NCI-H1436 treated with DMSO at 0.1 percent for 48 hours (cell line): ENCODE measurements at regions not wholly inside any gene's neighbourhood (a gene's known extent, or its start where the extent isn't known, plus 50 kb on each side); places are given as distances from the start of the nearest gene placed in this dataset.
"Not testable (repeated sequence)": the region's sequence is repeated elsewhere in the genome, so short reads cannot be mapped to it uniquely, and the experiment has no call there.

ENCODE experiments used
- DNase-seq: peaks from one replicate; lab custom pipeline; 2025; lab: John Stamatoyannopoulos, UW

DNA sequence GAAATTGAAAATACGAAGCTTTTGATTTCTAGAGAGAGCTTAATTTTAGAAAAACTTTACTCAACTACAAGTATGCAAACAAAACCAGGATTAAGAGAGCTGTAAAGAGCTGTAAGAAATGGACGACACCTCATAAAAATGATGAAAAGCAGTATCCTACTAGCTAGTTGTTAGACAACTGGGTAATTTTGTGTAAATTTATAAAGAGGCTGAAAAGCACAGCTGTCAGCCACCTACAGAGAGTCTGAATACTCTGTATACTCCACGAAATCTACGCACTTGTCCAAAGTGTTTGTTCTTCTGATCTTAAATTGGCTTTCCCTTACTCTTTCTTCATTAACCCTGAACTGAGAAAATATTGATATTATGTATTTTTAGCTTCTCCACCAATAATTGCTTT, 808.4 kb upstream of the EPHA7 start:
- no peak for DNase-seq

DNA sequence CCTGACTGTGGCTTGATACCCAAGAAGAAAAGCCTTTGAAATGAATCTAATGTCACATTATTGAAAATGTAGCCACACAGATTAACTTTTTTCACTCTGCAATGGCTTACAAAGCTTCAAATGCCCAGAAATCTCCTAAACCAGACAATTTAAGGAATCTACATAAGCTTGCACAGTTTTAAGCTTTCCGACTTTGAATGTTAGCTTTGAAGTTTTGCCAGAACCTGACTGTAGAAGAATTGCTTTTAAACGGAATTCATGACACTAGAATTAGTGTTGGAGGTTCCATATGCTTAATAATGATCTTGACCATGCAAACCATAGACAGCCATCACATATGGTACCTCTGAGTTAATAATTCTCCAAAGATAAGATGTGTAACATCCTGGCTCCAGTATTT, 798.5 kb upstream of the EPHA7 start:
- no peak for DNase-seq

DNA sequence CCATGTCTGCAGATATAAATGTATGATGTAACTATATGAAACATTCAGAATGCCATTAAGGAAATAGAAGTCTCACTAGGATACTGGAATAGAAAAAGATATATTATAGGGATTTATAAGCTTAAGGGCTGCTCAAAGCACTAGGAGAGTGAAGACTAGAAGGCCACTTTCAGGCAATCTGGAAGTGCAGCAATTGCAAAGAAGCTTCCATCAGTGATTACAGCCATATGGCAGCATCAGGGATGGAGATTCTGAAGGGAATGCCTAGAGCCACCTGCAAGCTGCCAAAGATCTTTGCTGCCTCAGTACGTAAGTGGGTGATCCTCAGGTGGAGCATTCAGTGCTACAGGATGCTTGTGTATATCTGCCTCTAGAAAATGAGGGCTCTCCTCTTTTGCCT, 796.2 kb upstream of the EPHA7 start:
- no peak for DNase-seq

DNA sequence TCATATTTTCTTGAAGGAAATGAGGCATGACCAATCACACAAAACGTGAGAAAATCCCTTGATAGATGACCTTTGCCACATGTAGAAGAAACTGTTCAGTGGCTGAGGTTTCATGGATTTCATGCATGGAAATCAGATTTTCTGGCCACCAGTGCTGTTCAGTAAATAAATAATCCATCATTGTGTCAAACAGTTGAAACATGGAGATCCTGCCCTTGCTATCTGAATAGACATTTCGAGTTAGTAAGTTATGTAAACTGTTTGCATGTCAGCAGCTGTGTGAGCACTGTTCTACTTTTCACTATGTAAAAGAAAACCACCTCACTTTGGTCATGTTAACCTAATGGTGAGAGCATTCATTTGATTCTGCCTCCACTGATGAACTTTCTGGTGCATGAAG, 793.9 kb upstream of the EPHA7 start:
- DNase-seq = no peak

DNA sequence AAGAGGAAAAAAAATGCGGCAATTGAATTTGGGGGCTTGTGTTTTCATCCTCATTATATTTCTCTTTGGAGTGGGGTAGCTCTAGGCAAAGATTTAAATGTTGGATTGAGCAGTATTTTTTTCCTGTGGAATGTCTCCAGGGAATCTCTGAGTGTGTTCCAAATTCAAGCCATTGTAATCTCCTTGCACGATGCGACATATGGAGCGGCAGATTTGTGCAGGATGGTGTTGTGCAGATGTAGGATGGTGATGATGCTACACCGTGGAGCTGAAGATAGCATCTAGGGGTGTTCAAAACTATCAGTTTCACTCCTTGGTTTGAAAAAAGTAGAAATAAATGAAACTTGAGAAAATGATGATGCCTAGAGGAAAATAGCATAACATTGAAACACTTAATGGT, 777.5 kb upstream of the EPHA7 start:
- DNase-seq = no peak

DNA sequence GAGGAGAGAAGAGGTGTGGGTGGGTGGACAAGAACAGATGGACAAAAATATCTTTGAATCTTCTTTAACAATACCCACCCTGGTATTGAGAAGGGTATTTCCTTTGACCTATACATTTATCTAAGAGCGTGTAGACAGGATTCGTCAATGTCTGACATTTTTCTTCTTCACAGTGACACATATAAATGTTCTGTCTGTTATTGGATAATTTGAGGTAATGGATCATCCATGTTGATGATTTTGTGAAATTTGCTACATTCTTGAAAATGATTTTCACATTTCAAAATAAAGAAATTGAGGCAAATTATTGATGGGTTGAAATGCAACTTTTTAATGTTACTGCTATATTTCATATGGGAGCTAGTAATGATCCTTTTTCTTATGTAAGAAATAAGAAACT, 770.7 kb upstream of the EPHA7 start:
- DNase-seq = no peak

DNA sequence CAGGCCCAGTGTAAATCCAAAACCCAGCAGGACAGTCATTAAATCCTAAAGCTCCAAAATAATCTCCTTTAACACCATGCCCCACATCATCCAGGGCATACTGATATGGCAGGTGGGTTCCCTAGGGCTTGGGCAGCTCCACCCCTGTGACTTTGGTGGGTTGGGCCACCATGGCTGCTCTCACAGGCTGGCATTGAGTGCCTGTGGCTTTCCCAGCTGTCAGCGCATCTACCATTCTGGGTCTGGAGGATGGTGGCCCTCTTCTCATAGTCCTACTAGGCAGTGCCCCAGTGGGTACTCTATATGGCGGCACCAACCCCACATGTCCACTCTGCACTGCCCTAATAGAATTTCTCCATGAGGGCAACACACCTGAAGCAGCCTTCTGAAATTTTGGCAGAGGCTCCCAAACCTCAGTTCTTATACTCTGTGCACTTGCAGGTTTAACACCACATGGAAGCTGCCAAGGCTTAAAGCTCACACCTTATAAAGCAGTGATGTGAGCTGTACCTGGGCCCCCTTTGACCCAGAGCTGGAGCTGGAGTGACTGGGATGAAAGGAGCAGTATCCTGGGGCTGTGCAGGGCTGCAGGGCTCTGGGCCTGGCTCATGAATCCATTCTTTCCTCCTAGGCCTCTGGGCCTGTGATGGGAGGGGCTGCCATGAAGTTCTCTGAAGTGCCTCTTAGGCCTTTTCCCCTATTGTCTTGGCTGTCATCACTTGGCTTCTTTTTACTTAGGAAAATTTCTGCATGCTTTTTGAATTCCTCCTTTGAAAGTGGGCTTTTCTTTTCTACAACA, 765.5 kb upstream of the EPHA7 start:
- no peak for DNase-seq

DNA sequence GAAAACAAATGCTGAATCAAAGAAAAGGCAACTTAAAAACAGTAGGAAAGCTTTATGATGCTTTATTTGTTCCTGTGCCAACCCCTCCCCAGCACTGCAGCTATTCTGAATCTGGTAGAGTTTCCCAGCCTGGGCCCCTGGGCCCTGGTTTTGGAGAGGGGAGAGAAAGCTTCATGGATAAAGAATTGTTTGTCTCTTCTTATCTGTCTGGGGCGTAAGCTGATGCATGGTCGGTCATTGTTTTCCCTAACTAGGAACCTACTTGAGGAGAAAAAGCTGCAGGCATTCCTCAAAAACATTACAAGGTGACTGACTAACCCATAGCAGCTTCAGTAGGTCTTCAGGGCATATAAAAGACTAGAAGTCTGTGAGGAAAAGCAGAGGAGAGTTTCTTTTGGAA, 758.1 kb upstream of the EPHA7 start:
- DNase-seq = no peak

DNA sequence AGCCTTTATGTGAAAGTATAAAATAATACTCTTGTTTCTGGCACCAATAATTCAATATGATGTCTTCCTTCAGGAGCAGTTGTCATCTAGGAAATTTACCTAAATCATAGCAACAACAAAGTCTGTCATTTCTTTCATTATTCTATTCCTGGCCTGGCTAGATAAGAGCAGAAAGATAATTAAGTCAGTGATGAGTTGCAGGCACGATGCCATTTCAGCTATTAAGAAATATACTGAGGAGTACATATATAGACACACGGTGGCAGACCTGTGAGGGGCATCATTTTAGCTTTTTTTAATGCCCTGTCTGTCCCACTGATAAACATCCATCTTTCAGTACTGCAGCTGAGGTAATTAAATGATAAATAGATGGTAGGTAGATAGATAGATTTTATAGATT, 756.1 kb upstream of the EPHA7 start:
- peak; percentile 40 for DNase-seq

DNA sequence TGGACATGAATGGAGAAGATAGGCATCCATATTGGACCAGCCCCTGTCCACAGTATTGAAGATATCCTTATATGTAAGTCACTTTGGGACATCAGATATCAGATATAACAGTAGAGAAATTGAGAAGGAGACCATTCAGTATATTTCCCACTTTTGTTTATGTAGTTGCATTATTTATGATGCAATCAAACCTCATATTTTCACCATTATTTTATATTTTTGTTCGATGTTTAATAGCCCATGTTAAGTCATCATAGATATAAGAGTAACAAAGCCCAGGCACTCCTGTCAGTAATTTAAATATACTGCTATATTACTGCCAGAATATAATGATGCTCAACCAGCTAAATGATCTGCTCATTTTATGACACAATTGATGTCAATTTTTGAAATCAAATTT, 744.5 kb upstream of the EPHA7 start:
- no peak for DNase-seq

DNA sequence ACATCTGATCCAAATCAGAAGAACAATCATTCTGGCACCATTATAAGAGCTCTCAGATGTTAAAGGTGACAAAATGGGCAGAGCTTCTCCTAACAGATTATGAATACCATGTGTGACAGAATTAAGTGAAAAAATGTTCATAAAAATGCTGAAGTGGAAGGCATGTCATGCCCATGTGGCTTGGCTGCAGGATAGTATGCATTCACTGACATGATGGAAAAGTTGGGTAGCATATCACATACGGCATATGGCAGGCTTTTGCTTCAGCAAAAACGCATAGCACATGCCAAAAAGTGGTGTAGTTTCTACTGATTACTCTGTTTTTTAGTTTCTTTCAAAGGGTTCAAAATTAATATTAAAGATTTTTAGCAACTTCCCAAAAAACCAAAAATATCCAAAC, 731.5 kb upstream of the EPHA7 start:
- no peak for DNase-seq

DNA sequence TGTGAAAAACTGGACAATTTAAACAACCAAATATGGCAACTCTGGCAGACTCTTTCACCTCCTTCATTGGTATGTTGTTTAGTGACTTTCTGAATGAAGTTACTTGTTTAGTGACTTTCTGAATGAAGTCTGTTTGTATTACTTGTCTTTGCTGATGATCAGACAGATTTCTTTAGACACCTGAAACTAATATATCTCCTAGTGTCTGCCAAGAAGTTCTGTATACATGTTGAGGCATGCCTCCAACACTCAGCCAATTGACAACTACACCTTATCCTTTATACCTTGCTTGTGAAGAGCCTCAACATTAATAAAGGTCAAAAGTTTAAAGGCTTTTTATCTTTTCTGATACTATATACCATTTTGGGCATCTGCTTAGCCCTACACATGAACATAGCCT, 725.4 kb upstream of the EPHA7 start:
- DNase-seq = no peak

DNA sequence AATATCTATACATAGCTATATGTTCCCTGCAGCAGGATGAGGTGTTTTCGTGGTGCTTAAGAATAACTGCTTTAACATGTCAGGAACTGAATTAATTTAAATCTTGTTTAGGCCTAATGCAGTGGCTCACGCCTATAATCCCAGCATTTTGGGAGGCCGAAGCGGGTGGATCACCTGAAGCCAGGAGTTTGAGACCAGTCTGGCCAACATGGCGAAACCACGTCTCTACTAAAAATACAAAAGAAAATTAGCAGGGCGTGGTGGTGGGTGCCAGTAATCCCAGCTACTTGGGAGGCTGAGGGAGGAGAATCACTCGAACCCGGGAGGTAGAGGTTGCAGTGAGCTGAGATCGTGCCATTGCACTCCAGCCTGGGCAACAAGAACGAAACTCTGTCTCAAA, 717.8 kb upstream of the EPHA7 start:
- DNase-seq = not testable (repeated sequence)

DNA sequence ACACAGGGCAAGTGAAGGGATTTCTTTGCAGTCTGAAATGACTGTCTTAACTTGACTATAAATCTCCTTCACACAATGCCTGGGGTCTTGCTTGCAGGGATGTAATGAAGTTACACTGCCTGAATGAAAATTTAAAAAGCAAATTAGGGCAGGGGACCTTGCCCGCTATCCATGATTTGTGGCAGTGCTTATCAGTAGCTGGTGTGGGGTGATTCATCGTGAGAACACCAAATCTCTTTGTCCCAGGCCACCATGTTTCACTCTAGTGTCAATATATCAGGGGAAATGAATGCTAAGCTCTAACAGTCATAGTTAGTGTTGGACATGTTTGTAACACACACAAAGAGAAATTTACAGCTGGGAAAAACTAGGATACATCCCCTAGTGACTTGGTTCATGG, 713.7 kb upstream of the EPHA7 start:
- DNase-seq = no peak

DNA sequence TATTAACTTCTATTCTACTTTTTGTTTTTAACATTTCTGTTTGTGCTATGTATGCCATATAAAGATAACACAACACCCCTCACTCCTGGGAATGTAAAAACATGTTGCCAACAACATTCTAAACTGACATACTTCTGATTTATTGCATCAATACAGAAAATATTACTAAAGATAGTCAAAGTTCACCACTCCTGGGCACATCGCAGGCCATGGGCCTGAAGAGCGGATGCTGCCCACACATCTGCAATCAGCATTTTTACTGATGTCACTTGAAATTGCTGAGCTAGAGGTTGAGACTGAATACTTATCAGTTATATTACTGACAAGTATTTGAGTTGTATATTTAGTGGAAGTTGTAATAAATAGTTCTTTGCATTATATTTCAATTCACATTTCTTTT, 711.9 kb upstream of the EPHA7 start:
- no peak for DNase-seq

DNA sequence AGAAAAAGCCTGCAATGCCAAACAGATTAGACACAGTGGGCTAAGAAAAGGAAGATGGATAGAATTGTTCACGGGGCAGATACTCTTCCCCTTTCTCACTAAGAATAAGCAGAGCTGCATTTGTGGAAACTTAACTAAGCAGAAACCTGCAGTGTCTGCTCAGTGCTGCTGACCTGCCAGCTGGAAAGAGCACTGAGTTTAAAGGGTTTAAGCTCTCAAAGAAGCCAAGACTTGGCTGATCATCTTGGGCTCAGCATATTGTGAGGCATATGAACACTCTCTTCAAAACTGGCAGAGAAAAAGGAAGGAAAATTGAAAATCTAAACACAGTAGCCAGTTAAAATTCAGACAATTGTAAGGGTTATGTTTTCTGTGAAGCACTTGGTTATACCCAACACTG, 711.1 kb upstream of the EPHA7 start:
- DNase-seq = no peak

DNA sequence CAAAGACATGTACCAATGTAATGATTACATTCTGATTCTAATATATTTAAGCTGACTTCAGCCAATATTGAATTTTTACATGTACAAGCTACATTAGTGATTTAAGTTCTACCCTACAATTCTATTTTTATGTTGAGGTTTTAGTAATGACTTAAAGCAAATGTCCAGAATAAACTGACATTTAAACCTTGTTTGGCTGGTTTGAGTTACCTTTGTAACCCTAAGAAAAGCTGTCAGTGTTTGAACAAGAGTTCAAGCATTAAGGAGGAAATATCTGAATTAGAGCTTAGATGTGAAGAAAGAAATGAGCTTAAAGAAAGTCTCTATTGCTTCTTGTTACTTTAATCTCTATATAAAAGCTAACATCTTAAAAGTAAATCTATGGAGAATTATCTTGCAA, 710.6 kb upstream of the EPHA7 start:
- no peak for DNase-seq

DNA sequence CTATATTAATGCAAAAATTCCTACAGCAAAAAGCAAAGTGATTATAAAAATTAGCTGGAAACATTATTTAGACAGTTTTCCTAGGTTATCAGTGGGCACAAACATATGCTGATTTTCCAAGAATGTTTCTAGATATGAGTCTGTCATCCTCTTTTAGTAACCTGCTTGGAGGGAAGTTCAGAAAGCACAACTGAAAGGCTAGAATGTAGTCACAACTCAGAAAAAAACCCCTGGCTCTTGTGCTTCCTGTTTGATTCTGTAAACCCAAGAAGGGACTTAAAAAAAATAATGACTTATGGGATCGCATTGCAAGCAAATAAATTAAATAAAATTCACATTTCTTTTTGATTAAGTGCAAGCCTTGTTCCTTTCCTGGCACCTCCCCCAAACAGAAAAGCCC, 708.4 kb upstream of the EPHA7 start:
- no peak for DNase-seq

DNA sequence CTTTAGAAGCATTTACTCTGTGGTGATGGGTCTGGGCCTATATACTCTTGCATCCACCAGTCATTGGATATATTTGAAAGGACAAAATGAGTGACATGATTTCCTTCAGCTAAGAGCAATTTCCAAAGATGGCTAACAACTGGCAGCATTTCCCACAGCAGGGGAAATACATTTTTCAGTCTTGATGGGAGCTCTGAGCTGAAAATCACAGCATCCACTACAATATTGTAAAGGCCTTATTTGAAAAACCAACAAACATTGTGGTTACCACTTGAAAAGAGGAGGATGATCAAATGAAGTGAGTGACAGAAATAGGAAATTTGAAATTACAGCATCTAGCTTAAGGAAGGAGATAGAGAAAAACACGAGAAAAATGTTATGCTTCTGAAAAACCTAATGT, 705.0 kb upstream of the EPHA7 start:
- DNase-seq = no peak

DNA sequence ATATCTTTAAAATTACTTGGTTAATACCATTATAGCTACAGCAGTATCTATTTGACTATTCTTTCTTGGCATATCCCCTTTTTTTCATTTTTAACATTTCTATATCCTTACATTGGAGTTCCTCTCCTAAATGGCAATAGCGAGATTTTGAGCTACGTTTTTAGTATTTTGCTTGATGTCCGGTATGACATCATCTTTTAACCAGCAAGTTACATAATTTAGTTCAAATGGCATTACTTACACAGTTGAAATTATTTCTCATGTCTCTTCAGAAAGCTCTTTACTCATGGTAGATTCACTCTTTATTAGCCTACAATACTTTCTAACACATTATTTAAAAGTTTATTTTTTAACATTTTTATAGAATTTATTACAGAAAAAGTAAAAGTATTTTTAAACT, 701.7 kb upstream of the EPHA7 start:
- no peak for DNase-seq

DNA sequence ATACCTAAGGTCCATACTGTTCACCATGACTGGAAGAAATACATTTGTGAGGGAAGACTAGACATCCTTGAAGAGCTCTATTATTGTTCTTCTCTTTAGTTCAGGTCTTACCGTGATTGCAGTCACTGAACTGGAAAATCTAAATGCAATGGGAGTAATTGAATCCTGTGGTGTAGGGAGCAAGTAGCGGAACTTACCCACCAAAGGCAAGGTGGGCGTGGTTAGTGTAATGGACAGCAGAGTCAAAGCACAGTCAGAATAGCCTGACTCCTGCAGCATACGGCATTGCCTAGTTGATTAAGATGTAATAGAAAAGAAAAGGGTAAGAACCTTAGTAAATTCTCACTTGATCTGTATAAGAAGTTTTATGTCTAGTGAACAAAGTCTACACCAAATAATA, 679.7 kb upstream of the EPHA7 start:
- DNase-seq = no peak

DNA sequence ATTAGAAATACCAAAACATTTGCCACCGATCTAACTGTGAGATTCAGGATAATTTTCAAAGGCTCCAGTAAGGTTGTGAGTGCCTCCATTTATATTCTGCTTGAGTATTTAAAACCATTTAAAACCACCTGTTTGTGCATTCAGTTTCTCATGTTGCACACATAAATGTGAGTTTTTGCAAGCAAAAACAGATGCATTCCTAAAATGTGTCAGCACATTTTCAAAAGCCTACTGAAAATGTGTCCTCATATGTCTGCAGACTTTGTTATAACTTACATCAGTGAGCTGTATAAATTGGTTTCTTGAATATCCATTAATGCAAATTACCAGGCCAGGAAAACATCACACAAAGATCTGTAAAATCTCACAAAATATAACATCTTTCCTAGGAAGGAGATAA, 676.6 kb upstream of the EPHA7 start:
- DNase-seq = no peak

DNA sequence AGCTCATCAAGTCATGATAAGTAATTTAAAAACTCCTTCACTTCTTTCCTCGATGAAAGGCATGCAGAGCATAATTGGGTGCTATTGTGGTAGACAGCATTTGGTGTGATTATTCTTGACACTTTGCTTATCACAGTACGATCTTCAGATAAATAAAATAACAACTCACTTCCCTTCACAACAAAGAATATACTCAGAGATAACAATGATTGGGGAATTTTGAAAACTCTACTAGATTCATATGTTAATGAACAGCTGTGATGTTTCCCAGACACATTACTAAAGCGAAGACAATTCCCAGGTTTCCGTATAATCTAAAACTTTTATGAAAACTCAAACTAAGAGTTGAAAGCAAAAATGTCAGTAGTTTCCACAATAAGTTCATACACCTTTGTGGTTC, 670.6 kb upstream of the EPHA7 start:
- no peak for DNase-seq

DNA sequence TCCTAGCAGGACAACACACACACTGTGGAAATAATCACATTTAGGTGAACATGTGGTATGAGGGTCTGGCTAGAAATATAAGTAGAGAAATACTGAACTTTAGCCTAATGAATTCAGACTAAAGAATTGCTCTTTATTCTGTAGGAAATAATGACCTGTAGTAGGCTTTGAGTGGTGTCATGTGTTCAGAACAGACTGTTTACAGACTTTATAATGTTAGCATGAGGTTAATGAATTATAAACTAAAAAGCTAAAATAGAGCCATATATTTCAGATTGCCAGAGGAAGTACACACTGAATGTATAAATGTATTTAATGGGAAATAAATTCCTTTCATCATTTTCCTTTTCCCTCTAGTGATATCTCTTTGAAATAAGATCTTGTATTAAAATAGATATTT, 669.5 kb upstream of the EPHA7 start:
- DNase-seq = no peak

DNA sequence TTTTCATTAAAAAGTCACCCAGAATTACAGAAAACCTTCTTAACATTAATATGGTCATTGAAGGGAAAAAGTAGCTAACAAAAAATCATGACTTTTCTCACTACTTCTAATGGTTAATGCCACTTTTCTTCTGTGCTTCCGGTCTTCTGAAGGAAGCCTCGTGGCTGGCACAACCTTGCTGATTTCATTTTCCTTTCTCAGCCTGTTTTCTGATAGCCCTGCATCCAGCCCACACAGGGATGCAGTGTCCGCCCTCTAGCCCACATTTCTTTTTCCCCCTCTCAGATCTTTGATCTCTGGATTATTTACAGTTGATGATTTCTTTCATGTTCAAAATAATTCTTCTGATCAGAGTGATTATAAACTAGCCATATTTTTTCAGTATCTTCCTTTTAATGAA, 655.4 kb upstream of the EPHA7 start:
- no peak for DNase-seq
